Peyer's patch (tissue), 4 donors: ENCODE measurements at regions not wholly inside any gene's neighbourhood (a gene's known extent, or its start where the extent isn't known, plus 50 kb on each side); places are given as distances from the start of the nearest gene placed in this dataset.
"Not testable (repeated sequence)": the region's sequence is repeated elsewhere in the genome, so short reads cannot be mapped to it uniquely, and the experiment has no call there.

Source experiments
- DNase-seq, 3 donors: peaks; one replicate each; pipeline ENCODE4 v3.0.0-alpha.2; 2017 to 2019
- H3K27ac ChIP-seq, 4 donors: fragments of 200-600 bp; sonication (generic); one replicate each; pipeline ENCODE4 v1.5.1; 2016 to 2019
- H3K27me3 ChIP-seq, 2 donors: fragments of 200-600 bp; sonication (generic); one replicate each; pipeline ENCODE4 v1.5.1; 2019
- H3K36me3 ChIP-seq, 3 donors: fragments of 200-600 bp; sonication (generic); one replicate each; pipeline ENCODE4 v1.5.1; 2016 to 2019
- H3K4me1 ChIP-seq, 4 donors: fragments of 200-600 bp; sonication (generic); one replicate each; pipeline ENCODE4 v1.5.1; 2016 to 2019
- H3K4me3 ChIP-seq, 4 donors: fragments of 200-600 bp; sonication (generic); 1 replicate in 3 of 4; 2 replicates in 1 of 4; pipeline ENCODE4 v1.5.1; 2016 to 2019; ENCODE audit warnings: mild to moderate bottlenecking in 1 of 4
- H3K9me3 ChIP-seq, 4 donors: fragments of 200-600 bp; sonication (generic); one replicate each; pipeline ENCODE4 v1.5.1; 2016 to 2019; ENCODE audit warnings: mild to moderate bottlenecking in 1 of 4
- POLR2A ChIP-seq, 2 donors: fragments of 450-650 bp; IDR thresholded peaks; one replicate each; pipeline ENCODE4 v1.5.1; 2017; ENCODE audit warnings: antibody characterized with exemption in 2 of 2, mild to moderate bottlenecking in 2 of 2, moderate library complexity in 2 of 2
- TF ChIP-seq, protein P1 (sequence below), 6 experiments: fragments of 450-650 bp in 4 of 6; fragments of 200-600 bp in 2 of 6; sonication (generic) in 1 of 6; IDR thresholded peaks; one replicate each; pipeline ENCODE4 v1.5.1; 2017 to 2019; ENCODE audit warnings: antibody characterized with exemption in 6 of 6, mild to moderate bottlenecking in 3 of 6, moderate library complexity in 1 of 6

DNA sequence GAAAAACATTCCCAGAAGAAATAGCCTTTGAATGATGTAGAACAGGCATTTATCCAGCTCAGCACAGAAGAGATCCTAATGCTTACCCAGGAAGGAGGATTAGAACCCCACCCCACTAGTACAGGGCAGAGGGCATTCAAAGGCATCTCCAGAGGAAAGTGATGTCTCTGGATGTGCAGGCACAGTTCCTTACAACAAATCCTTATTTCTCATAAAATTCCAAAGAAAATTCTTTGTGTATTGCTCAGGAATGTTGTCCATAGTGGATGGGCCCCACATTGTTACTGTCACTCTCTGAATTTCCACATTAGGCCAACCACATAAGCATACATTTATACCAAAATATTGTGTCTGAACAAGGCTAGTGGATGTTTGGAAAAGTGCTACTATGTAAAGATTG, 243.0 kb downstream of the ADRA2A start:
- Histone ChIP-seq H3K4me3 (no peak overlapping the region), H3K27me3 (no peaks in the 10 kb centered on the region), H3K4me1 (no peaks in the 10 kb centered on the region), H3K36me3 (no peaks in the 10 kb centered on the region), H3K27ac (no peak overlapping the region), H3K9me3 (no peaks in the 10 kb centered on the region)
- no peak for DNase-seq
- TF ChIP-seq POLR2A (IDR thresholded peaks at IDR 0.05) = no peak
- TF ChIP-seq, protein P1, sequence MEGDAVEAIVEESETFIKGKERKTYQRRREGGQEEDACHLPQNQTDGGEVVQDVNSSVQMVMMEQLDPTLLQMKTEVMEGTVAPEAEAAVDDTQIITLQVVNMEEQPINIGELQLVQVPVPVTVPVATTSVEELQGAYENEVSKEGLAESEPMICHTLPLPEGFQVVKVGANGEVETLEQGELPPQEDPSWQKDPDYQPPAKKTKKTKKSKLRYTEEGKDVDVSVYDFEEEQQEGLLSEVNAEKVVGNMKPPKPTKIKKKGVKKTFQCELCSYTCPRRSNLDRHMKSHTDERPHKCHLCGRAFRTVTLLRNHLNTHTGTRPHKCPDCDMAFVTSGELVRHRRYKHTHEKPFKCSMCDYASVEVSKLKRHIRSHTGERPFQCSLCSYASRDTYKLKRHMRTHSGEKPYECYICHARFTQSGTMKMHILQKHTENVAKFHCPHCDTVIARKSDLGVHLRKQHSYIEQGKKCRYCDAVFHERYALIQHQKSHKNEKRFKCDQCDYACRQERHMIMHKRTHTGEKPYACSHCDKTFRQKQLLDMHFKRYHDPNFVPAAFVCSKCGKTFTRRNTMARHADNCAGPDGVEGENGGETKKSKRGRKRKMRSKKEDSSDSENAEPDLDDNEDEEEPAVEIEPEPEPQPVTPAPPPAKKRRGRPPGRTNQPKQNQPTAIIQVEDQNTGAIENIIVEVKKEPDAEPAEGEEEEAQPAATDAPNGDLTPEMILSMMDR (IDR thresholded peaks at IDR 0.05) = no peak

- no peaks in the 10 kb centered on the region for H3K27me3 ChIP-seq
- no peaks in the 10 kb centered on the region for H3K4me1 ChIP-seq
- H3K36me3 ChIP-seq = no peaks in the 10 kb centered on the region
- H3K27ac ChIP-seq = no peak overlapping the region
- H3K4me3 ChIP-seq = no peak overlapping the region
- no peak for TF ChIP-seq POLR2A (IDR thresholded peaks at IDR 0.05)
- TF ChIP-seq, protein P1 (IDR thresholded peaks at IDR 0.05) = peak in 3 of 6 experiments; percentile 24 to 35 (median 25)
- no peak for DNase-seq
- H3K9me3 ChIP-seq = no peaks in the 10 kb centered on the region
These were observed 246.6 kb downstream of the ADRA2A start for GRCh38 chr10:111323389-111323966.

DNA sequence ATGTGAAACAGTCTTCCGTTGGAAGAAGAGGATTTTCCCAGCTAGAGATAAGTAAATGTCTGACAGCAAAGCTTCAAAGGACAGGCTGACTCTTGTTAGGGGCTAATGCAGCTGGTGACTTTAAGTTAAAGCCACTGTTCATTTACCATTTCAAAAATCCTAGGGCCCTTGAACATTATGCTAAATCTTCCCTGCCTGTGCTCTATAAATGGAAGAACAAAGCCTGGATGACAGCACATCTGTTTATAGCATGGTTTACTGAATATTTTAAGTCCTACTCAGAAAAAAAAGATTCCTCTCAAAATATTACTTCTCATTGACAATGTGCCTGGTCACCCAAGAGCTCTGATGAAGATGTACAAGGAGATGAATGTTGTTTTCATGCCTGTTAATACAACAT, 255.3 kb downstream of the ADRA2A start:
- not testable (repeated sequence) for H3K27me3 ChIP-seq, H3K4me3 ChIP-seq, DNase-seq, H3K4me1 ChIP-seq, H3K27ac ChIP-seq, H3K9me3 ChIP-seq, H3K36me3 ChIP-seq

- Histone ChIP-seq H3K27me3 (no peaks in the 10 kb centered on the region), H3K36me3 (no peaks in the 10 kb centered on the region), H3K27ac (no peak overlapping the region), H3K4me3 (no peak overlapping the region), H3K4me1 (no peaks in the 10 kb centered on the region), H3K9me3 (peaks cover 0 to 2% (median 0%) of the 10 kb centered on the region in 4 donors)
- no peak for TF ChIP-seq POLR2A (IDR thresholded peaks at IDR 0.05)
- TF ChIP-seq, protein P1 (IDR thresholded peaks at IDR 0.05) = no peak
- DNase-seq = no peak
These were observed 259.0 kb downstream of the ADRA2A start for GRCh38 chr10:111335826-111336225.

DNA sequence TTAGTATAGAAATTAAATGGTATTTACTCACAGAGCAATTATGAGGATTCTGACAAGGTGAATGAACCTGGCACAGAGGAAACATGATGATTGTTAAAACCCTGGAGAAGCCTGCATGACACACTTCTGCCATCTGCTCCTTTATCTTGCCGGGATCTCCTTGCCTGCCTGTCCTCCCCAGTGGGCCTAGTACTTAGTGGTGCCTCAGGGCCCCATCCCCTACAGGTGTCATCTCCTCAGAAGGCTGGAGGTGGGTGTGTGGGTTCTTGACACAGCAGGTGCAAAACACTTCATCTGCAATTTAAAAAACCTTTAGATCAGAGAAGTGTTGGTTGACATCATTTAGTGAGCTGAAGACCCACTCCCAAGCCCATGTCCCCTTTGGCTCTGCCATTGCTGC, 261.2 kb downstream of the ADRA2A start:
- no peaks in the 10 kb centered on the region for H3K4me1 ChIP-seq
- peaks cover 0 to 11% (median 0%) of the 10 kb centered on the region in 4 donors for H3K9me3 ChIP-seq
- no peaks in the 10 kb centered on the region for H3K36me3 ChIP-seq
- TF ChIP-seq, protein P1 (IDR thresholded peaks at IDR 0.05) = no peak
- TF ChIP-seq POLR2A (IDR thresholded peaks at IDR 0.05) = no peak
- H3K27me3 ChIP-seq = no peaks in the 10 kb centered on the region
- no peak overlapping the region for H3K27ac ChIP-seq
- no peak for DNase-seq
- H3K4me3 ChIP-seq = no peak overlapping the region

DNA sequence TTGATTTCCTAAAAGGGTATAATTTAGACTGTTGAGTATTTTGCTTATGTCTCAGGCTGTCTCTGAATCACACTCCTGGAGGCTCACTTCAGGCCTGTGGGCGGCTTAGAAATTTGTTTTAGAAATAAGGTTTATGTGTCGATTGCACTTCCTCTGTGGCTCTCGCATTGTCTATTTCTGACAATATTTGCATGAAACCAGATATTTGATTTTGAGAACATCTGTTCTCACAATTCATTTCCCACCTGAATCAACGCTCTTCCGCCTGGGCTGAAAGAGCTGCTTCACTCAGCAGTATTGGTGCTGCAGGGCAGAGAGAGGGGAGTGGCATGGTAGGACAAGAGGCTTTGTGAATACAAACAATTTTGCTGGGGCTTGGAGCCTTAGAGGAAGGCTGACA, 262.0 kb downstream of the ADRA2A start:
- no peaks in the 10 kb centered on the region for H3K36me3 ChIP-seq
- TF ChIP-seq, protein P1 (IDR thresholded peaks at IDR 0.05) = no peak
- no peak for TF ChIP-seq POLR2A (IDR thresholded peaks at IDR 0.05)
- H3K27me3 ChIP-seq = no peaks in the 10 kb centered on the region
- H3K4me3 ChIP-seq = no peak overlapping the region
- H3K27ac ChIP-seq = no peak overlapping the region
- H3K4me1 ChIP-seq = no peaks in the 10 kb centered on the region
- H3K9me3 ChIP-seq = peaks cover 0 to 11% (median 0%) of the 10 kb centered on the region in 4 donors
- no peak for DNase-seq
